CD4-positive, alpha-beta T cell (primary cell): ENCODE measurements at regions not wholly inside any gene's neighbourhood (a gene's known extent, or its start where the extent isn't known, plus 50 kb on each side); places are given as distances from the start of the nearest gene placed in this dataset.

Source experiments
- ATAC-seq: fragments of 200-7000 bp; cut with Tn5 transposase; one replicate; pipeline ENCODE4 v1.10.0; 2022; ENCODE audit warnings: mild to moderate bottlenecking; ENCODE audit not compliant: poor library complexity
- CTCF ChIA-PET: fragments of 350-600 bp; sonication (Branson Sonifier 250); formaldehyde crosslinking; loops from one replicate; lab custom pipeline; 2021; ENCODE audit warnings: antibody characterized with exemption, inconsistent platforms; lab: Charles Lee
- POLR2A ChIA-PET: fragments of 350-600 bp; sonication (Branson Sonifier 250); formaldehyde crosslinking; loops from one replicate; lab custom pipeline; 2021; ENCODE audit warnings: antibody characterized with exemption, inconsistent platforms; lab: Charles Lee
- DNase-seq, 14 experiments: peaks; one replicate each; pipeline ENCODE4 v3.0.0-alpha.2; 2013 to 2020; ENCODE audit warnings: mixed read lengths in 2 of 14
- H3K27ac ChIP-seq, 2 donors: one replicate each; pipeline versions ENCODE4 v1.5.1 to v1.7.0; 2013; ENCODE audit warnings: low read length in 2 of 2, low read depth in 1 of 2, mild to moderate bottlenecking in 1 of 2
- H3K27me3 ChIP-seq, 2 experiments: 1 replicate in 1 of 2; 2 replicates in 1 of 2; pipeline versions ENCODE4 v1.6.1 to v1.7.0; 2013; ENCODE audit warnings: low read length in 2 of 2, control low read depth in 1 of 2, mild to moderate bottlenecking in 1 of 2, moderate library complexity in 1 of 2; ENCODE audit not compliant: insufficient read depth in 2 of 2, control insufficient read depth in 1 of 2
- H3K36me3 ChIP-seq: one replicate; pipeline ENCODE4 v1.6.1; 2013; ENCODE audit warnings: low read length, control low read depth; ENCODE audit not compliant: insufficient read depth
- H3K4me1 ChIP-seq: one replicate; pipeline ENCODE4 v1.6.1; 2013; ENCODE audit warnings: low read length, control low read depth; ENCODE audit not compliant: insufficient read depth
- H3K4me3 ChIP-seq: one replicate; pipeline ENCODE4 v1.5.1; 2013; ENCODE audit warnings: mild to moderate bottlenecking, low read length, moderate library complexity
- H3K9me3 ChIP-seq, 2 experiments: 1 replicate in 1 of 2; 2 replicates in 1 of 2; pipeline versions ENCODE4 v1.6.1 to v1.7.0; 2013; ENCODE audit warnings: low read length in 2 of 2, mild to moderate bottlenecking in 2 of 2, control low read depth in 1 of 2, moderate library complexity in 1 of 2; ENCODE audit not compliant: control insufficient read depth in 1 of 2, insufficient read depth in 1 of 2
- H3K27ac Mint-ChIP-seq: one replicate; pipeline ENCODE4 v1.8.0; 2020; ENCODE audit warnings: mixed read lengths
- H3K27me3 Mint-ChIP-seq: one replicate; pipeline ENCODE4 v1.8.0; 2021; ENCODE audit warnings: mixed read lengths
- H3K36me3 Mint-ChIP-seq: one replicate; pipeline ENCODE4 v1.8.0; 2021; ENCODE audit warnings: low read depth, mixed read lengths
- H3K4me1 Mint-ChIP-seq: one replicate; pipeline ENCODE4 v1.8.0; 2021; ENCODE audit warnings: low read depth, mixed read lengths
- H3K4me3 Mint-ChIP-seq: one replicate; pipeline ENCODE4 v1.8.0; 2020; ENCODE audit warnings: mild to moderate bottlenecking, mixed read lengths
- H3K9me3 Mint-ChIP-seq: one replicate; pipeline ENCODE4 v1.8.0; 2020; ENCODE audit warnings: mixed read lengths
- intact Hi-C, 2 experiments: fragments of 100-400 bp; cut with DNase I in 1 of 2; cut with micrococcal nuclease in 1 of 2; formaldehyde crosslinking; loops; one replicate each; pipeline versions ENCODE4 v1.15.1 to v1.9.0; 2023 to 2025; cut with DNase I, micrococcal nuclease
- TF ChIP-seq, protein P1 (sequence below): fragments of 200-600 bp; IDR thresholded peaks from one replicate; pipeline ENCODE4 v1.8.0; 2022; ENCODE audit warnings: antibody characterized with exemption, mild to moderate bottlenecking

DNA sequence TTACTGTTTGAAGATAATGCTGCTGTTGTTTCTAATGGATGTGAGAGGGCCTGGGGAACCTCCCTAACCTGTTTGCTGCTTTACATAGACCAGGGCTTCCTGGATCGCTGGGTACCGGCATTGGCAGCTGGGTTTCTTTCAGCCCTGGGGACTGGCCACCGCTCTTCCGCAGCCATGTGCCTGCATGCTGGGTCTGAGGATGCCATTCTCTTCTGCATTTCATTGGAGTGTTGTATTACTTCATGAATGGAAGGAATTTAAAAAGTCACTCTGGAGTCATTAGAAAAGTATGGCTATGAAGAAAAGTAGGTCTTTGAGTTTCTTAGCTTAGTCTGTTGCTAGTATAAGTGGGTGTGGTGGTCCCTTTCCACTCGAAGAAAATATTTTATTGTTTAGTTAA, 107.3 kb upstream of the MGAT5 start:
- no peak overlapping the region for H3K4me3 ChIP-seq
- H3K27ac Mint-ChIP-seq: peak overlapping the region; percentile 45
- POLR2A ChIA-PET: interaction anchor here (1.0 kb wide), 1 partner anchor 19 kb away, joined by 3 read pairs; no protein-coding TSS in a partner anchor
- intact Hi-C loops: no loop called here
- no peaks in the 10 kb centered on the region for H3K27me3 ChIP-seq
- DNase-seq: no peak
- no peak overlapping the region for H3K27ac ChIP-seq
- H3K36me3 Mint-ChIP-seq: peaks cover 40% of the 10 kb centered on the region
- CTCF ChIA-PET: interaction anchor here (1.4 kb wide), 1 partner anchor 11 kb away, joined by 3 read pairs; no protein-coding TSS in a partner anchor
- no peak overlapping the region for H3K4me3 Mint-ChIP-seq
- peaks cover 0 to 8% of the 10 kb centered on the region in 2 experiments for H3K9me3 ChIP-seq
- H3K27me3 Mint-ChIP-seq: no peaks in the 10 kb centered on the region
- no peak for ATAC-seq
- H3K9me3 Mint-ChIP-seq: no peaks in the 10 kb centered on the region
- H3K36me3 ChIP-seq: peaks cover 19% of the 10 kb centered on the region
- peaks cover 79% of the 10 kb centered on the region for H3K4me1 Mint-ChIP-seq
- TF ChIP-seq, protein P1, sequence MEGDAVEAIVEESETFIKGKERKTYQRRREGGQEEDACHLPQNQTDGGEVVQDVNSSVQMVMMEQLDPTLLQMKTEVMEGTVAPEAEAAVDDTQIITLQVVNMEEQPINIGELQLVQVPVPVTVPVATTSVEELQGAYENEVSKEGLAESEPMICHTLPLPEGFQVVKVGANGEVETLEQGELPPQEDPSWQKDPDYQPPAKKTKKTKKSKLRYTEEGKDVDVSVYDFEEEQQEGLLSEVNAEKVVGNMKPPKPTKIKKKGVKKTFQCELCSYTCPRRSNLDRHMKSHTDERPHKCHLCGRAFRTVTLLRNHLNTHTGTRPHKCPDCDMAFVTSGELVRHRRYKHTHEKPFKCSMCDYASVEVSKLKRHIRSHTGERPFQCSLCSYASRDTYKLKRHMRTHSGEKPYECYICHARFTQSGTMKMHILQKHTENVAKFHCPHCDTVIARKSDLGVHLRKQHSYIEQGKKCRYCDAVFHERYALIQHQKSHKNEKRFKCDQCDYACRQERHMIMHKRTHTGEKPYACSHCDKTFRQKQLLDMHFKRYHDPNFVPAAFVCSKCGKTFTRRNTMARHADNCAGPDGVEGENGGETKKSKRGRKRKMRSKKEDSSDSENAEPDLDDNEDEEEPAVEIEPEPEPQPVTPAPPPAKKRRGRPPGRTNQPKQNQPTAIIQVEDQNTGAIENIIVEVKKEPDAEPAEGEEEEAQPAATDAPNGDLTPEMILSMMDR: no peak
- H3K4me1 ChIP-seq: peaks cover 40% of the 10 kb centered on the region

DNA sequence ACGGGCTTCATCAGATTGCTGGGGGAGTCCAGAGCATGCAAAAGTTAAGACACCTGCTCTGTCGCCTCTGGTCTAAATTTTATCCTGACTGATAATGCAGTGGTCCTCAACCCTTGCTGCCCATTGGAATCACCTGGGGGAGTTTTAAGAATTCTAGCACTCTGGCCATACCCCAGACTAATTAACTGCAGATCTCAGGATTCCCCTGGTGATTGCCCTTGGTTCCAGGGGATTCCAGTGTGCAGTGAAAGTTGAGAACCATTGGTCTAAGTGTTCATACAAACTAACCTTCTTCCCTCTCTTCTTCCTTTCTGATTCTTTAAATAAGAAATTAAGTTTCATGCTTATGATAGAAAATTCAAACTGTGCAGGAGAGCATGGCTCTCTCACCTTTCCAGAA, 105.7 kb upstream of the MGAT5 start:
- TF ChIP-seq, protein P1: no peak
- ChIA-PET CTCF (interaction anchor here (1.1 to 1.2 kb wide), 2 partner anchors 10 to 50 kb away, joined by 3 to 4 read pairs; no protein-coding TSS in a partner anchor), POLR2A (no interaction called here)
- H3K4me1 Mint-ChIP-seq: peaks cover 64% of the 10 kb centered on the region
- Histone ChIP-seq H3K27ac (no peak overlapping the region), H3K27me3 (no peaks in the 10 kb centered on the region), H3K36me3 (peaks cover 28% of the 10 kb centered on the region), H3K9me3 (peaks cover 0 to 15% of the 10 kb centered on the region in 2 experiments), H3K4me1 (peaks cover 29% of the 10 kb centered on the region), H3K4me3 (no peak overlapping the region)
- intact Hi-C loops: no loop called here
- no peaks in the 10 kb centered on the region for H3K27me3 Mint-ChIP-seq
- ATAC-seq (no peak), DNase-seq (no peak)
- peak overlapping the region; percentile 43 for H3K27ac Mint-ChIP-seq
- no peaks in the 10 kb centered on the region for H3K9me3 Mint-ChIP-seq
- peaks cover 39% of the 10 kb centered on the region for H3K36me3 Mint-ChIP-seq
- no peak overlapping the region for H3K4me3 Mint-ChIP-seq

GRCh38 chr2:134148843-134149472, 104.9 kb upstream of the MGAT5 start:
- Mint-ChIP-seq H3K4me3 (no peak overlapping the region), H3K27ac (no peak overlapping the region), H3K36me3 (peaks cover 43% of the 10 kb centered on the region), H3K27me3 (no peaks in the 10 kb centered on the region), H3K9me3 (no peaks in the 10 kb centered on the region), H3K4me1 (peaks cover 57% of the 10 kb centered on the region)
- Histone ChIP-seq H3K4me3 (no peak overlapping the region), H3K27me3 (no peaks in the 10 kb centered on the region), H3K9me3 (peaks cover 0 to 15% of the 10 kb centered on the region in 2 experiments), H3K27ac (no peak overlapping the region), H3K4me1 (peaks cover 22% of the 10 kb centered on the region), H3K36me3 (peaks cover 26% of the 10 kb centered on the region)
- intact Hi-C loops: no loop called here
- TF ChIP-seq, protein P1: no peak
- DNase-seq (no peak), ATAC-seq (no peak)
- ChIA-PET CTCF (interaction anchor here (1.1 to 1.2 kb wide), 2 partner anchors 9 to 50 kb away, joined by 3 to 4 read pairs; no protein-coding TSS in a partner anchor), POLR2A (interaction anchor here (1.0 kb wide), 1 partner anchor 26 kb away, joined by 3 read pairs; no protein-coding TSS in a partner anchor)
